Adipocyte (in vitro differentiated cells): ENCODE measurements at regions not wholly inside any gene's neighbourhood (a gene's known extent, or its start where the extent isn't known, plus 50 kb on each side); places are given as distances from the start of the nearest gene placed in this dataset.

Source experiments
- DNase-seq: peaks from one replicate; pipeline ENCODE4 v3.0.0-alpha.2; 2015; ENCODE audit warnings: low read depth
- H3K27me3 ChIP-seq: replicated peaks from 2 replicates; pipeline ENCODE4 v1.7.0; 2013; ENCODE audit warnings: mild to moderate bottlenecking, low read length, moderate library complexity; ENCODE audit not compliant: control insufficient read depth, insufficient read depth
- H3K36me3 ChIP-seq: 2 replicates; pipeline ENCODE4 v1.7.0; 2013; ENCODE audit warnings: low read length, mild to moderate bottlenecking, moderate library complexity; ENCODE audit not compliant: control insufficient read depth, insufficient read depth, severe bottlenecking
- H3K4me1 ChIP-seq: 2 replicates; pipeline ENCODE4 v1.7.0; 2013; ENCODE audit warnings: mild to moderate bottlenecking, low read length, moderate library complexity; ENCODE audit not compliant: control insufficient read depth, insufficient read depth
- H3K4me3 ChIP-seq: 2 replicates; pipeline ENCODE4 v1.7.0; 2013; ENCODE audit warnings: mild to moderate bottlenecking, low read length, moderate library complexity
- H3K9ac ChIP-seq: 2 replicates; pipeline ENCODE4 v1.7.0; 2013; ENCODE audit warnings: mild to moderate bottlenecking, low read length, moderate library complexity
- H3K9me3 ChIP-seq: 2 replicates; pipeline ENCODE4 v1.7.0; 2013; ENCODE audit warnings: mild to moderate bottlenecking, low read length, moderate library complexity; ENCODE audit not compliant: control insufficient read depth

DNA sequence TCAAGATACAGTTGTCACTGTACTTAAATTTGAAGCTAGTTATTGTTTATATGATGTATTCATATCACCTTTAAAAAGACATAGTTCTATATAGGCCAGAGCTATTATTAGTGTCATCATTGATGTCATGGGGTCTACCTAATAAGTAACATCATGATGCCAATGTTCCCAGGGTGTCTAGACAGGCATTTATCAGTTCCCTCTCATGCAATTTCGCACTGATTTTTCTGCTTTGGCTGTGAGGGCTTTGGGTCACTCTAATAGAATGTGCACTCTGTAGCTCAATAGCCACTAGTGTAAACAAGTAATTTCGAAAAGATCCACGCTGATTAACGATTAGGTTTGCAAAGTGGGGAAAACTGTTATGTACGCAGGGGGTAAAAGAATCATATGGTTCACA, 1651.3 kb downstream of the SLITRK5 start:
- no peak overlapping the region for H3K9ac ChIP-seq
- DNase-seq, result no peak
- no peaks in the 10 kb centered on the region for H3K36me3 ChIP-seq
- no peak overlapping the region for H3K4me3 ChIP-seq
- no peaks in the 10 kb centered on the region for H3K27me3 ChIP-seq
- no peaks in the 10 kb centered on the region for H3K4me1 ChIP-seq
- H3K9me3 ChIP-seq, result no peaks in the 10 kb centered on the region

DNA sequence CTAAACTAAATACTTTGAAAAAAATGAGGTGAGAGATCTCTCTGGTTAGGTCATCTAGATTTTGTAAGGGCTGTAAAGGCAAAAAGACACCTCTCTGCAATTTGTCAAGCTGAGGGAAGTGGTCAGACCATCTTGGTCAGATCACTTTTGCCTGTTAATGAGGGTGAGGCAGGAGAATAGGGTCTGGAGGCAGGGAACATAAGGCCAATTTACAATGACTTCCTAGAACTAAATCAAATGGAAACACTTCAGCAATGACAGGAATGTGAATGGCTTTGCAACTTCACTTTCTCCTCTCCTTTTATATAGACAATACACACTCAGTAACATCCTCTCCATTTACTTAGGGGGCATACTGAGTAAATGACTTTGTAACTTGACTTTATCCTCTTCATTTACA, 1653.4 kb downstream of the SLITRK5 start:
- no peaks in the 10 kb centered on the region for H3K27me3 ChIP-seq
- H3K9ac ChIP-seq, result no peak overlapping the region
- no peaks in the 10 kb centered on the region for H3K4me1 ChIP-seq
- H3K36me3 ChIP-seq, result no peaks in the 10 kb centered on the region
- no peaks in the 10 kb centered on the region for H3K9me3 ChIP-seq
- DNase-seq, result no peak
- H3K4me3 ChIP-seq, result no peak overlapping the region

DNA sequence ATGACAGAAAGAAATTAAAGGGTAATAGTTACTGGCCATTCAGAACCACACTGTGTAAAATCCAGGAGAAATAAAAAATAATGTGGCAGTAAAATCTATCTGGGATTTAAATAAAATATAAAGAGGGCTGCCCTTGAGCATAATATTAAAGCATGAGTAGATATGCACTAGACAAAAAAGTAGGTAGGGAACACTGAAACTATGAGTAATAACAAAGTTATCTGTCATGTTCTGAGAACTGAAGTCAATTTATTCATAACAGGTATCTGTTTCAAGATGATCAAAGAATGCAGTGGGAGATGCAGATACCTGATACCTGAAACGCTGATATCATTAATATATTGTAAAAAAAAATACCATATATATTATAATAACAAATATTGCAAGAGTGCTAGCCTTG, 1672.0 kb downstream of the SLITRK5 start:
- Histone ChIP-seq H3K9ac (no peak overlapping the region), H3K27me3 (no peaks in the 10 kb centered on the region), H3K4me3 (no peak overlapping the region), H3K36me3 (no peaks in the 10 kb centered on the region), H3K9me3 (no peaks in the 10 kb centered on the region), H3K4me1 (no peaks in the 10 kb centered on the region)
- DNase-seq, result no peak

DNA sequence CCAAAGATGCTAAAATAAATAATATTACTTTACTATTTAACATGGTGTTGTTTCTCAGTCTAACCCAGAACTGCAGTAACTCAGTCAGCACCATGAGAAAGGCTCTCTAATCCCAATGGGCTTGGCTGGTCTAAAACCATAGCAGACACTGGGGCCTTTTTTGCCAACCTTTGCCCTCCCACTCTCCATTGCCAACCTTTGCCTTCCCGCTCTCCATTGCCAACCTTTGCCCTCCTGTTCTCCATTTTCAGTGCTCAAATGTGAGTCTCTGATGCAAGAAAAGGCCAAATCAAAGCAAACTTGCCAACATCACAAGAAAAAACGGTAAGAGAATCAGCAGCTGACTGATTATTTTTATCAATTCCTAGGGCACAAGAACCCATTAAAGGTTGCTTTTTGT, 1681.2 kb downstream of the SLITRK5 start:
- no peaks in the 10 kb centered on the region for H3K36me3 ChIP-seq
- H3K4me3 ChIP-seq, result no peak overlapping the region
- DNase-seq, result no peak
- no peaks in the 10 kb centered on the region for H3K4me1 ChIP-seq
- no peaks in the 10 kb centered on the region for H3K9me3 ChIP-seq
- H3K27me3 ChIP-seq, result no peaks in the 10 kb centered on the region
- H3K9ac ChIP-seq, result no peak overlapping the region

DNA sequence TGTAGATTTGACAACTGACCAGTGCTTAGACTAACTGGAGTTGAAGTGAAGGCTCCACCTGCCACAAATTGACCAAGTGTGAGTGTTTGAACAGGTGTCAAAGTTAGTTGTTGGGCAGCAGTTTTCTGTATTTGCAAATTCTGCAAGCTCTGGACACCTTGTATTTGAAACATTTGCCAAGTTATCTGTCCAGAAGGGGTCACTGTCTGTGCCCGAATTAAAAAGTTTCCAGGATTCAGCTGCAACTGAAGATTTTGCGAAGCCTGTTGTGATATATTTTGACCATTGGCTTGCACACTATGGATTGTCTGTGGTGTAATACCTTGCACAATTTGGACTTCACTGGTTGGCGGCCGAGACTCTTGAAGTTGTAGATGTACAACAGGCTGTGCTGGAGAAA, 1690.7 kb downstream of the SLITRK5 start:
- Histone ChIP-seq H3K27me3 (no peaks in the 10 kb centered on the region), H3K9me3 (no peaks in the 10 kb centered on the region), H3K9ac (no peak overlapping the region), H3K36me3 (no peaks in the 10 kb centered on the region), H3K4me1 (no peaks in the 10 kb centered on the region), H3K4me3 (no peak overlapping the region)
- no peak for DNase-seq

DNA sequence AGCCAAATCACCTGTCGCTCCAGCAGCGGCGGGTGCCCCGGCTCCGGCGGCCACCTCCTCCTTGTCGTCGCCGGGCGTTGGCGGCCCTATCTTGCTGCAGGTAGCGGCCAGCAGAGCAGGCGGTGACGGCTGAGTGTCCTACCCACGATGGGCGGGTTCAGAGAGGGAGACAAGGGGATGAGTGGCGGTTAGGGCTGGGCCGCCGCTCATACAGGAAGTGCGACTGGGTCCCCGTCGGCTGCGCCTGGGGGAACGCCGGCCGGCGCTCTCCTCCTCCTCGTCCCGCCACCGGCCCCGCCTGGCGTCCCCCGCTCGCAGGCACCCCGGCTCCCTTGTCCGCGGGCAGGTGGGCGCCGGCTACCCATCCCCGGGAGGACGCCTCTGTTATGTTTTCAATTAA, 1692.0 kb downstream of the SLITRK5 start:
- no peak for DNase-seq
- H3K9me3 ChIP-seq, result no peaks in the 10 kb centered on the region
- H3K9ac ChIP-seq, result no peak overlapping the region
- no peaks in the 10 kb centered on the region for H3K27me3 ChIP-seq
- H3K36me3 ChIP-seq, result no peaks in the 10 kb centered on the region
- H3K4me3 ChIP-seq, result no peak overlapping the region
- no peaks in the 10 kb centered on the region for H3K4me1 ChIP-seq

DNA sequence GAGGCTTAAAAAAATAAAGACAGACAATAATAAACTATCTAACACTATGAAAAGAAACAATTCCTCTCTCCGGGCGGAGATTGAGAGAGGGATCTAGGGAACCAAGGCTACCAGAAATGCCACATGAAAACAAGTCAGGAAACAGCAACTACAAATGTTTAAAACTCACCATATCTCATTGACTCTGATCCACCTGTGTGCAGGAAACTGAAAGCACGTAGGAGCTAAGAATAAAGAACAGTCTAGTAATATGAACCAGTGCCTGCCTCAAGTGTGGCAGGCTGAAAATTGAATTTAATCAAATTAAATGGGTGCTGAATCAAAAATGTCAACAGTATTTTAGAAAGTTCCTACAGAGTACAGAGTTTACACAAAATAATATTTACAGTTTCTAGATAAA, 1701.0 kb downstream of the SLITRK5 start:
- Histone ChIP-seq H3K36me3 (no peaks in the 10 kb centered on the region), H3K4me1 (peaks cover 12% of the 10 kb centered on the region), H3K4me3 (no peak overlapping the region), H3K9me3 (no peaks in the 10 kb centered on the region), H3K27me3 (no peaks in the 10 kb centered on the region), H3K9ac (no peak overlapping the region)
- DNase-seq, result no peak

DNA sequence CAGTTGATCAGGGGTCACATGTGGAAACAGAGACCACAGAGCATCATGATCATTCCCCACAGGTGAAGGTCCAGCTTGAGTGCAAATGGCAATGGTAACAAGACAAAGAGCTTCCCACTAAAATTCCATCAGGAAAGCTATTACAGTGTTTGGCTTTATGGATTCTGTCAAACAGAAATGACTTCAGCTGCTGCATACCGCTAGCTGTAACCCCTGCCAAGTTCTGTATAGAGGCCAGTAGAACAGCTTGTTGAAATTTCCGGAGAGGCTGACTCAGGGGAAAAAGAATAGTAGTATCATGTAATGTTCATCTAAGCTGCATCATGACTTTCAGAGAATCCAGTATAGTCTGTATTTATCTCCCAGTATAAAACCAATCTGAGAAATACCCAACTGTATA, 1704.7 kb downstream of the SLITRK5 start:
- no peak for DNase-seq
- Histone ChIP-seq H3K4me1 (peaks cover 12% of the 10 kb centered on the region), H3K4me3 (no peak overlapping the region)

DNA sequence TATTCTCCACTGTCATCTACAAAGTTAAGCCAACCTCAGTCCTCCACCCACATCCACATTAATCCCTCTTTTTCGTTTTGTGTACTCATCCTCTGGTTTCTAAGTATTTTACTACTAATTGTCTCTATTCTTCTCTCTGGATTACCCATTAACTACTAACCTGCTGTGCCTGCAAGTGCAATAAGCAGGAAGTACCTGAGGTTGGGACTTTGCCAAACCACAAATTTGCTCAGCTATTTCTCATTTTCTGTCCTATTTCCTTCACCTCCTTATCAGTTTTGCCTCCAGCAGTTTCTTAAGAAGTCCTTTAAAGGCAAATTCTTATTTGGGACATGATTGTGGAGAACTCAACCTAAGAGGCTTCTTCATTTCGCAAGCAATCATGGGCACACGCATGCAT, 1708.9 kb downstream of the SLITRK5 start:
- no peak overlapping the region for H3K9ac ChIP-seq
- no peaks in the 10 kb centered on the region for H3K36me3 ChIP-seq
- H3K9me3 ChIP-seq, result no peaks in the 10 kb centered on the region
- no peak for DNase-seq
- H3K4me1 ChIP-seq, result peaks cover 12% of the 10 kb centered on the region
- no peaks in the 10 kb centered on the region for H3K27me3 ChIP-seq
- no peak overlapping the region for H3K4me3 ChIP-seq

More for the DNA sequence above, 1704.7 kb downstream of the SLITRK5 start:
- Histone ChIP-seq H3K36me3 (no peaks in the 10 kb centered on the region), H3K9me3 (no peaks in the 10 kb centered on the region), H3K27me3 (no peaks in the 10 kb centered on the region), H3K9ac (no peak overlapping the region)

DNA sequence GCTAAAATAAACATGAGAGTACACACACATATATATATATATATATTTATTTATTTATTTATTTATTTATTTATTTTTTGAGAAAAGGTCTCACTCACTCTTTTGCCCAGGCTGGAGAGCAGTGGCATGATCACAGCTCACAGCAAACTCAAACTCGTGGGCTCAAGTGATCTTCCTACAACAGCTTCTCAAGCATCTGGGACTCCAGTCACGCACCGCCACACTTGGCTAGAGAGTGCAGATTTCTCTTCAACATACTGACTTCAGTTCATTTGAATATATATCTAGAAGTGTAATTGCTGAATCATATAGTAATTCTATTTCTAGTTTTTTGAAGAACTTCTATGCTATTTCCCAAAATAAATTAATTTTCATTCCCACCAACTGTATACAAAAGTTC, 1711.8 kb downstream of the SLITRK5 start:
- Histone ChIP-seq H3K4me1 (no peaks in the 10 kb centered on the region), H3K36me3 (no peaks in the 10 kb centered on the region), H3K27me3 (no peaks in the 10 kb centered on the region), H3K9ac (no peak overlapping the region), H3K9me3 (no peaks in the 10 kb centered on the region), H3K4me3 (no peak overlapping the region)
- DNase-seq, result no peak

DNA sequence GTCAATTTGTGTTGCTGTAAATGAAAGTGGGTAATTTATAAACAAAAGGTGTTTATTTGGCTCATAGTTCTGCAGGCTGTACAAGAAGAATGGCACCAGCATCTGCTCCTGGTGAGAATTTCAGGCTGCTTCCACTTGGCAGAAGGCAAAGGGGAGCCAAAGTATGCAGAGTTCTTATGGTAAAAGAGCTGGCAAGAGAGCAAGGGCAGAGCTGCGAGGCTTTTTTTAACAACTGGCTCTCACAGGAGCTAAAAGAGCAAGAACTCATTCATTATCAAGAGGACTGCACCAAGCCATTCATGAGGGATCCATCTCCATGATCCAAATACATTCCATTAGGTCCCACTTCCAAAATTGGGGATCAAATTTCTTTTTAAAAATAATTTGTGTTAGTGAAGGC, 1712.7 kb downstream of the SLITRK5 start:
- H3K4me1 ChIP-seq, result no peaks in the 10 kb centered on the region
- no peaks in the 10 kb centered on the region for H3K9me3 ChIP-seq
- H3K27me3 ChIP-seq, result no peaks in the 10 kb centered on the region
- no peaks in the 10 kb centered on the region for H3K36me3 ChIP-seq
- no peak for DNase-seq
- H3K4me3 ChIP-seq, result no peak overlapping the region
- H3K9ac ChIP-seq, result no peak overlapping the region

DNA sequence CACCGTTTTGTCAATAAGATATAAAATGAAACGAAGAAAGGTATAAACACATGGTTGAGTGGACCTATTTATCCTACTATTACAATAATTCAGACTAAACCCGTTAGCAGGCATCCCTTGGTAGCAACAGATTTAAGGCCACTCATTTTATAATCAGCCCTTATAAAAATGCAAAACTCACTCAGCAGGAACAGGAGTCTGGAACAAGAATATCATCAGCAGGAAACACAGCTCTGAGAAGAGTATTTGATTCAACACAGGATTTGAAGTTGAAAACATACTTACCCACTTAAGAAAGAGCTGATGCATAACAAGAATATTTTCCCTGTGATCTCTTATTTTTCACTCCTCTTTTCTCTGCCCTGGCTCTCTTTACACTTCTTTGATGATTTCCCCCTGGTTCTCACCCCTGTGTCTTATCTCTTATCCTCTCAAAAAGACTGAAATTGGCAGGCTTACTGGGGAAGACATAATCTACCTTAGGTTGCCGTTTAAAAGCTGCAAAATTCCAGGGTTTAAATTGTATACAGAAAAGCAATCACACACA, 1722.7 kb downstream of the SLITRK5 start:
- Histone ChIP-seq H3K4me1 (no peaks in the 10 kb centered on the region), H3K36me3 (no peaks in the 10 kb centered on the region), H3K27me3 (no peaks in the 10 kb centered on the region), H3K4me3 (no peak overlapping the region), H3K9ac (no peak overlapping the region), H3K9me3 (peaks cover 5% of the 10 kb centered on the region)
- no peak for DNase-seq
